ENCODE measurements at regions not wholly inside any gene's neighbourhood (a gene's known extent, or its start where the extent isn't known, plus 50 kb on each side); places are given as distances from the start of the nearest gene placed in this dataset.

GRCh38 chr9:87442451-87442850, 55.2 kb upstream of the DAPK1 start:
- peaks cover 18% of the 10 kb centered on the region for H3K4me1 Mint-ChIP-seq (ENCODE audit: low read depth)
- no peaks in the 10 kb centered on the region for H3K36me3 Mint-ChIP-seq (ENCODE audit: low read depth)
- H3K9me3 Mint-ChIP-seq (ENCODE audit: low read depth), result peaks cover 2% of the 10 kb centered on the region
- H3K27ac Mint-ChIP-seq (ENCODE audit: unreplicated experiment), result peak overlapping the region; percentile 25
- no peak for DNase-seq (ENCODE audit: low spot score)
- no peaks in the 10 kb centered on the region for H3K27me3 Mint-ChIP-seq (ENCODE audit: low read depth)
- no peak overlapping the region for H3K4me3 Mint-ChIP-seq (ENCODE audit: unreplicated experiment)
- no peak for TF ChIP-seq CTCF (IDR thresholded peaks at IDR 0.05)

GRCh38 chr9:87443006-87443405, 54.7 kb upstream of the DAPK1 start:
- H3K27ac Mint-ChIP-seq (ENCODE audit: unreplicated experiment), result no peak overlapping the region
- H3K4me1 Mint-ChIP-seq (ENCODE audit: low read depth), result peaks cover 19% of the 10 kb centered on the region
- no peak for DNase-seq (ENCODE audit: low spot score)
- H3K4me3 Mint-ChIP-seq (ENCODE audit: unreplicated experiment), result no peak overlapping the region
- peaks cover 2% of the 10 kb centered on the region for H3K9me3 Mint-ChIP-seq (ENCODE audit: low read depth)
- H3K36me3 Mint-ChIP-seq (ENCODE audit: low read depth), result no peaks in the 10 kb centered on the region
- TF ChIP-seq CTCF (IDR thresholded peaks at IDR 0.05), result no peak
- no peaks in the 10 kb centered on the region for H3K27me3 Mint-ChIP-seq (ENCODE audit: low read depth)

GRCh38 chr9:87443461-87443860, 54.2 kb upstream of the DAPK1 start:
- no peak overlapping the region for H3K4me3 Mint-ChIP-seq (ENCODE audit: unreplicated experiment)
- no peaks in the 10 kb centered on the region for H3K27me3 Mint-ChIP-seq (ENCODE audit: low read depth)
- H3K27ac Mint-ChIP-seq (ENCODE audit: unreplicated experiment), result no peak overlapping the region
- peaks cover 2% of the 10 kb centered on the region for H3K9me3 Mint-ChIP-seq (ENCODE audit: low read depth)
- H3K36me3 Mint-ChIP-seq (ENCODE audit: low read depth), result no peaks in the 10 kb centered on the region
- peaks cover 18% of the 10 kb centered on the region for H3K4me1 Mint-ChIP-seq (ENCODE audit: low read depth)
- no peak for TF ChIP-seq CTCF (IDR thresholded peaks at IDR 0.05)
- DNase-seq (ENCODE audit: low spot score), result no peak

GRCh38 chr9:87445646-87446045, 52.0 kb upstream of the DAPK1 start:
- H3K27ac Mint-ChIP-seq (ENCODE audit: unreplicated experiment), result no peak overlapping the region
- peaks cover 18% of the 10 kb centered on the region for H3K4me1 Mint-ChIP-seq (ENCODE audit: low read depth)
- no peak overlapping the region for H3K4me3 Mint-ChIP-seq (ENCODE audit: unreplicated experiment)
- H3K27me3 Mint-ChIP-seq (ENCODE audit: low read depth), result no peaks in the 10 kb centered on the region
- DNase-seq (ENCODE audit: low spot score), result no peak
- H3K9me3 Mint-ChIP-seq (ENCODE audit: low read depth), result peaks cover 2% of the 10 kb centered on the region
- TF ChIP-seq CTCF (IDR thresholded peaks at IDR 0.05), result no peak
- no peaks in the 10 kb centered on the region for H3K36me3 Mint-ChIP-seq (ENCODE audit: low read depth)

GRCh38 chr9:87446527-87446926, 51.1 kb upstream of the DAPK1 start:
- Mint-ChIP-seq H3K4me3 (ENCODE audit: unreplicated experiment) (no peak overlapping the region), H3K36me3 (ENCODE audit: low read depth) (no peaks in the 10 kb centered on the region), H3K9me3 (ENCODE audit: low read depth) (peaks cover 2% of the 10 kb centered on the region), H3K27ac (ENCODE audit: unreplicated experiment) (no peak overlapping the region), H3K4me1 (ENCODE audit: low read depth) (peaks cover 11% of the 10 kb centered on the region), H3K27me3 (ENCODE audit: low read depth) (no peaks in the 10 kb centered on the region)
- no peak for TF ChIP-seq CTCF (IDR thresholded peaks at IDR 0.05)
- DNase-seq (ENCODE audit: low spot score), result no peak

Measured in chondrocyte (in vitro differentiated cells).